Heart left ventricle (tissue), 13 donors: ENCODE measurements at regions not wholly inside any gene's neighbourhood (a gene's known extent, or its start where the extent isn't known, plus 50 kb on each side); places are given as distances from the start of the nearest gene placed in this dataset.

Experiments
- CTCF ChIP-seq, 12 donors: fragments of 200-600 bp; sonication (generic) in 4 of 12; IDR thresholded peaks; one replicate each; pipeline versions ENCODE4 v1.5.0 to v1.8.0; 2018 to 2022; ENCODE audit warnings: antibody characterized with exemption in 12 of 12, mild to moderate bottlenecking in 5 of 12
- POLR2A ChIP-seq, 2 donors: fragments of 450-650 bp; IDR thresholded peaks; one replicate each; pipeline ENCODE4 v1.6.1; 2017; ENCODE audit warnings: antibody characterized with exemption in 2 of 2, mild to moderate bottlenecking in 2 of 2, moderate library complexity in 2 of 2
- donor health status: ischemic (EF 13 %, LVEDD 7.1; RV severe dilation, severe dysfunction).
- donor health status: DM: no; HTN: yes; CAD: no.
- donor health status: DM: no; HTN: no; CAD: no.
- donor health status: ischemic (EF 25% LVEDD 6.9; RV normal size, moderate dysfunction).
- donor health status: ischemic (EF 25% LVEDD 5.7; RV mildly dilated, moderate dysfunction).
- donor health status: ischemic (EF 35%, LVEDD 5.7; RV mildly dilated, moderate dysfunction).
- donor health status: nonischemic (EF 11% LVEDD 7.7; RV severe dilation, severe dysfunction).
- donor health status: DM: yes; HTN: yes; CAD: no.
- donor health status: PGD.
- donor health status: ischemic (EF 29% LVEDD 5.4; RV normal size, mild dysfunction).
- donor health status: nonischemic (EF 23%, LVEDD 6.1; RV moderate dilation, normal function).

GRCh38 chr4:159540501-159540900 lies 437.6 kb downstream of the RAPGEF2 start:
- TF ChIP-seq POLR2A (IDR thresholded peaks at IDR 0.05) (no peak), CTCF (IDR thresholded peaks at IDR 0.05) (no peak)
